ENCODE measurements at regions not wholly inside any gene's neighbourhood (a gene's known extent, or its start where the extent isn't known, plus 50 kb on each side); places are given as distances from the start of the nearest gene placed in this dataset.

- Histone ChIP-seq H3K9me3 (ENCODE audit: insufficient read depth, low read length) (no peaks in the 10 kb centered on the region), H3K9ac (ENCODE audit: low read length) (no peak overlapping the region), H4K20me1 (ENCODE audit: low read depth, low read length) (no peaks in the 10 kb centered on the region), H3K4me2 (ENCODE audit: low read depth, low read length, poor library complexity, severe bottlenecking) (no peak overlapping the region), H2AFZ (ENCODE audit: low read depth, low read length, severe bottlenecking) (no peak overlapping the region), H3K9me2 (replicated peaks; ENCODE audit: insufficient read depth, low read length) (no peaks in the 10 kb centered on the region), H3F3A (ENCODE audit: insufficient read depth) (no peaks in the 10 kb centered on the region), H3K27ac (ENCODE audit: low read depth, low read length) (no peak overlapping the region), H3K4me3 (ENCODE audit: insufficient read depth, low read length, poor library complexity, severe bottlenecking) (no peak overlapping the region), H3K36me3 (ENCODE audit: low read length) (no peaks in the 10 kb centered on the region), H3K27me3 (ENCODE audit: low read length) (no peaks in the 10 kb centered on the region), H3K79me2 (ENCODE audit: insufficient read depth, low read length) (no peaks in the 10 kb centered on the region)
- TF ChIP-seq EZH2phosphoT487 (conservative IDR thresholded peaks at IDR 0.05; ENCODE audit: low read length): no peak
- no peak for TF ChIP-seq CTCF (IDR thresholded peaks at IDR 0.05; ENCODE audit: insufficient read depth, low read length, poor library complexity, severe bottlenecking)
Measured at GRCh38 chr10:28242555-28243204, 60.2 kb downstream of the MPP7 start.

- Histone ChIP-seq H3K27ac (ENCODE audit: low read depth, low read length) (no peak overlapping the region), H3K9me2 (replicated peaks; ENCODE audit: insufficient read depth, low read length) (no peaks in the 10 kb centered on the region), H3K9me3 (ENCODE audit: insufficient read depth, low read length) (no peaks in the 10 kb centered on the region), H3K27me3 (ENCODE audit: low read length) (no peaks in the 10 kb centered on the region), H3F3A (ENCODE audit: insufficient read depth) (no peaks in the 10 kb centered on the region), H2AFZ (ENCODE audit: low read depth, low read length, severe bottlenecking) (no peak overlapping the region), H3K36me3 (ENCODE audit: low read length) (no peaks in the 10 kb centered on the region), H3K9ac (ENCODE audit: low read length) (no peak overlapping the region), H4K20me1 (ENCODE audit: low read depth, low read length) (no peaks in the 10 kb centered on the region), H3K4me2 (ENCODE audit: low read depth, low read length, poor library complexity, severe bottlenecking) (no peak overlapping the region), H3K4me3 (ENCODE audit: insufficient read depth, low read length, poor library complexity, severe bottlenecking) (no peak overlapping the region), H3K79me2 (ENCODE audit: insufficient read depth, low read length) (no peaks in the 10 kb centered on the region)
- TF ChIP-seq EZH2phosphoT487 (conservative IDR thresholded peaks at IDR 0.05; ENCODE audit: low read length): no peak
- TF ChIP-seq CTCF (IDR thresholded peaks at IDR 0.05; ENCODE audit: insufficient read depth, low read length, poor library complexity, severe bottlenecking): peak; percentile 74
Measured at GRCh38 chr10:28241741-28242399, 61.0 kb downstream of the MPP7 start.

- no peak overlapping the region for H3K9ac ChIP-seq (ENCODE audit: low read length)
- H3K27me3 ChIP-seq (ENCODE audit: low read length): no peaks in the 10 kb centered on the region
- no peaks in the 10 kb centered on the region for H4K20me1 ChIP-seq (ENCODE audit: low read depth, low read length)
- no peak overlapping the region for H3K4me3 ChIP-seq (ENCODE audit: insufficient read depth, low read length, poor library complexity, severe bottlenecking)
- no peak overlapping the region for H3K4me2 ChIP-seq (ENCODE audit: low read depth, low read length, poor library complexity, severe bottlenecking)
- no peaks in the 10 kb centered on the region for H3F3A ChIP-seq (ENCODE audit: insufficient read depth)
- no peaks in the 10 kb centered on the region for H3K9me2 ChIP-seq (replicated peaks; ENCODE audit: insufficient read depth, low read length)
- H2AFZ ChIP-seq (ENCODE audit: low read depth, low read length, severe bottlenecking): no peak overlapping the region
- H3K27ac ChIP-seq (ENCODE audit: low read depth, low read length): no peak overlapping the region
- no peaks in the 10 kb centered on the region for H3K9me3 ChIP-seq (ENCODE audit: insufficient read depth, low read length)
- no peaks in the 10 kb centered on the region for H3K36me3 ChIP-seq (ENCODE audit: low read length)
- H3K79me2 ChIP-seq (ENCODE audit: insufficient read depth, low read length): no peaks in the 10 kb centered on the region
- TF ChIP-seq EZH2phosphoT487 (conservative IDR thresholded peaks at IDR 0.05; ENCODE audit: low read length) (no peak), CTCF (IDR thresholded peaks at IDR 0.05; ENCODE audit: insufficient read depth, low read length, poor library complexity, severe bottlenecking) (no peak)
Measured at GRCh38 chr10:28240400-28240799, 62.5 kb downstream of the MPP7 start.
